ENCODE measurements at regions not wholly inside any gene's neighbourhood (a gene's known extent, or its start where the extent isn't known, plus 50 kb on each side); places are given as distances from the start of the nearest gene placed in this dataset.

DNA sequence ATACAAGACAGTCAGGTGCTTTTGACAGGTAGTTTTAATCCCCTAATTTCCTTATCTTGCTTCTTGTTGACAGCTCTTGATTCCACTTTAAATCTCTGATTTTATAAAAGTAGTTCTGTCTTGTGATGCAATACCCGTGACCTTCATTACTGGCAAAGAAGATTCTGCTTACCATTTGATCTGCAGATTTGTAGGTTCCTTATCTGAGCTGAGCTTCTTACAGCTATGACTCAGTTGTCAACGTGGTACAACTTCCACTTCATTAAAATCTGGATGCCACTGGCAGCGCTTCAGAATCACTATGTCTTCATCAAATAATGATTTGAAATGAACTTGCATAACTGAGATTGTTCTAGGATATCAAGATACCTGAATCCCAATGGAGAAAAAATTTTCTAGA lies 543.6 kb upstream of the B3GALT2 start:
- no peak for DNase-seq

GRCh38 chr1:193729429-193729828 lies 543.0 kb upstream of the B3GALT2 start:
- DNase-seq, result no peak

DNA sequence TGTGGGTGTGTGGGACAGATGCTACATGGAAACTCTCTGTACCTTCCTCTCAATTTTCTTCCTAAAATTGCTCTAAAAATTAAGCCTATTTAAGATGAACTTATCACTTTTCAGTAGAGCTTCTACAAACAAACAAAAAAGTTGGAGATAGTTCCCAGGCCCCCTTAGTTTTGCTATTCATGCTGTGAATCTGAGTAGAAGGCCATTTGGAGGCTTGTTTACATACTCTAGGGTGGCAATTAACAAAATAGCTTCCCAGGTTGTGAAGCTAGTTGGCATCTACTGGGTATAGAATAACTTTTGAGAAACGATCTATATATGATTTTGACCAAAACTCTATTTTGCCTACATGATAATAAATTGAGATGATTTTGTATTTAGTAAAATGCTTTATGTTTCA lies 541.4 kb upstream of the B3GALT2 start:
- peak; percentile 31 for DNase-seq

GRCh38 chr1:193726722-193727121 lies 540.3 kb upstream of the B3GALT2 start:
- no peak for DNase-seq

DNA sequence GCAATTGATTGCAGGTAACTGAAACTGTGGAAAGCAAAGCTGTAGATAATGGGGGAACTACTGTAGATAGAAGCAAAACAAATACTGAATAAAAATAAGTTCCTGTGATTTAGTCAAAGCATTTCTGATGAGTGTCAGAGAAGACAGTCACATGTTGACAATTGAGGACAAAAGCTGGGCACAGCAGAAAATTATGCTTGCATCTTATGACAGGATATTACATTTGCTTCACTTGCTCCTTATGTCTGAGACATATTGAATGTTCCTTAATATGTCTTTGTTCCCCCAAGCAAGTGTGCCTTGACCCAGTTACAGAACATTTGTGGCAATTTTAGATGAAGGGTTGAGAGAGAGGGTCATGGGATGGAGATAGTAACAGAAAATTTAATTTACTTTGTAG lies 526.0 kb upstream of the B3GALT2 start:
- no peak for DNase-seq

DNA sequence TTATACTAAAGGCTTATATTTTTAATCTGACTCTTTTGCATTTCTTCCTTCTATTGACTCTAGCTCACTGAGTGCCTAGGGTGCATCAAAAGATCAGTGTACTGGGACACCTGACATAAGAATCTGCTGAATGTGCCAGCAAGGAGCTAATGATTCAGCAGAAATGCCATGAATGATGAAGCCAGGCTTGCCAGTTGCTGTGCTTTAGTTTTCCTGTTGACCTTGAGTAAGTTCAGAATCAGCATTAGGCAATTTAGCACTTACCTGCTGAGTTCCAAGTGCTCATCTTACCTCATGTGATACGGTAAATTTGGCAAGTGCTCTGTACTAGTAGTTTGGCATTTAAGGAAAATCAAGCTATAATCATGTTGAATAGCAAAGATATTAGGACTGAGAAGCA lies 523.2 kb upstream of the B3GALT2 start:
- DNase-seq, result no peak

- no peak for DNase-seq
Measured at GRCh38 chr1:193707271-193708021, 521.0 kb upstream of the B3GALT2 start.

GRCh38 chr1:193706766-193707165 lies 520.4 kb upstream of the B3GALT2 start:
- DNase-seq, result no peak

- DNase-seq, result no peak
Measured at GRCh38 chr1:193705554-193705981, 519.2 kb upstream of the B3GALT2 start.

DNA sequence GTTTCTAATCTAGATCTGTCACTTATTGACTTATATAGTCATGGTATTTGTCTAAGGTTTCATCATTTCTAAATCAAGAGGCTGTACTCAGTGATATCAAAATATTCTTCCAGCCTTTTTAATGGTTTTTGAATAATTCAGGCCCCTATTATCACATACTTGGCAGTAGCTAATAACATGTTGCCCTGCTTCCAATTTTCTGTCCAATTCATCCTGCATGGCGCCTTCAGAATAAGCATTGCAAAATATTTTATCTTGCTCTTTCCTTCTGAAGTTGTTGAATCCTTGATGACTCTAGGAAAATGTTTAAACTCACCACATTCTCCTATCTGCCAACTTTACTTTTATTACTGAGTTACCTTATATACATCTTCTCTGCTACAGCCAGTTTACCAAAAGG lies 517.2 kb upstream of the B3GALT2 start:
- DNase-seq, result no peak

GRCh38 chr1:193703121-193703520 lies 516.7 kb upstream of the B3GALT2 start:
- DNase-seq, result no peak

DNA sequence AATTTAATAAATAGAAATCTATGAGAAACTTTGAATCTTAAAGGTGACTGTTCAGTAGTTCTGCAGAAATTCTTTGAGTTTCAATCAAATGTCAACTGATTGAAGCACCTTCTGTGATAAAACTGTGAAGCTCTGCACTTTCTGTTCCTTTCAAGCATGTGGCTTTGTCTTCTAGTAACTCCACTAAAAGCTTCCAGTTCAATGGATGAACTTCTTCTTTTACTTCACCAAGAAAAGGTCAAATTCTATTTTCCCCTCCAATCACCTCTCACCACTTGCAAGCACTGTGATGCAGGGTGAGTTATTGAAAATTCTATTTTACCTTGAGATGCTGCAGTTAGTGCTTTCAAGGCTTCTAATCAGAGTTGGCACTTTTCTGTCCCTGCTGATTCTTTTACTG lies 515.3 kb upstream of the B3GALT2 start:
- DNase-seq, result no peak

DNA sequence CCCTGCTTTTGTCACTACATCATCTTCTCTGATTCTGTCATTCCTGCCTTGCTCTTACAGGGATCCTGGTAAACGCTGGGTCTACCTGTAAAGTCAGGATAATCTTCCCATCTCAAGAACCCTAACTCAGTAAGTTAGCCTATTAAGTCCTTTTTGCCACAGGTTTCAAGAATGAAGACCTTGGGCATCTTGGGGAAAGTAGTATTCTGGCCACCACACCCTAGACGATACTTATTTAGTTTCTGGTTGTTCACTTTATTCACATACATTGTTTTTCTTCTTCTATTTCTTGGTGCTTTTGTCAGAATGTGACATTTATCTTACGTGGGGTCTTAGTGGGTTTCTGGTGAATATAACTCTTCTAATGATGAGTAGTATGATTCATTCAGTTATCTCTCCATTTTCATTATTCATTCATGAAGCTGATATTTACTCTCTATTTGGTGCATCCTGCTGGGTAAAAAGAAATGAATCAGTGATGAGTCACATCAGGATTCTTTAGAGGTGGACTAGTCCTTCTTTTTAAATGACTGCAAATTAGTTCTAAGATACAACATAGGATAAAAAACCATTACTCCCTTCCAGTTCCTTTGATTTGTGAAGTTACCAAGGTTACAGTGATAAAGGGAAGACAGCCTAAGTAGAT lies 514.4 kb upstream of the B3GALT2 start:
- DNase-seq, result peak; percentile 17

DNA sequence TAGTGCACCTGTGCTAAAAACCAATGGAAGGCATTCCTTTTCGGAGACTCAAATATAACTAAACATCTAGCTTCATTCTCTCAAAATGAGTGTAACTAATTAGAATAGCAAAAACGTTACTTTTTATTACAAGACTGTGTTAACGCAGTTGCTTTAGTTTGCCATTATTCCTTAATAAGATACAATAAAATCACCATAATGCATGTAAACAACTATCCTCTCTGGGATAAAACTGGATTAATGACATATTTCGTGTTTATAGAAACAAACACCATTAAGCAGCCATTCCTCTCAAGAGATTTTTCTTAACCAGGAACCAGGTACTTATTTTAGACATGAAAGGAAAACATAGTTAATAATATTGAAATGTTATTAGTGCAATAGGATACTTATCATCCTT lies 512.8 kb upstream of the B3GALT2 start:
- no peak for DNase-seq

- DNase-seq, result no peak
Measured at GRCh38 chr1:193697776-193698175, 511.4 kb upstream of the B3GALT2 start.

GRCh38 chr1:193697115-193697762 lies 510.8 kb upstream of the B3GALT2 start:
- DNase-seq, result no peak

DNA sequence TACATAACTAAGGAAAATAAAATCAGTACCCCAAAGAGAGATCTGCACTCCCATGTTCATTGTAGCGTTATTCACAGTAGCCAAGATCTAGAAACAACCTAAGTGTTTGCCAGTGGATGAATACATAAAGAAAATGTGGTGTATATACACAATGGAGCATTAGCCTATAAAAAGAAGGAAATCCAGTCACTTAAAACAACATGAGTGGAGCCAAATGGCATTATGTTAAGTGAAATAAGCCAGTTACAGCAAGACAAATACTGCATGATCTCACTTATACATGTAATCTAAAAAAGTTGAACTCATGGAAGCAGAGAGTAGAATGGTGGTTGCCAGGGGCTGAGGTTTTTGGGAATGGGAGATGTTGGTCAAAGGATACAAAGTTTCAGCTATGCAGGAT lies 508.3 kb upstream of the B3GALT2 start:
- no peak for DNase-seq

GRCh38 chr1:193685986-193686385 lies 499.6 kb upstream of the B3GALT2 start:
- no peak for DNase-seq

DNA sequence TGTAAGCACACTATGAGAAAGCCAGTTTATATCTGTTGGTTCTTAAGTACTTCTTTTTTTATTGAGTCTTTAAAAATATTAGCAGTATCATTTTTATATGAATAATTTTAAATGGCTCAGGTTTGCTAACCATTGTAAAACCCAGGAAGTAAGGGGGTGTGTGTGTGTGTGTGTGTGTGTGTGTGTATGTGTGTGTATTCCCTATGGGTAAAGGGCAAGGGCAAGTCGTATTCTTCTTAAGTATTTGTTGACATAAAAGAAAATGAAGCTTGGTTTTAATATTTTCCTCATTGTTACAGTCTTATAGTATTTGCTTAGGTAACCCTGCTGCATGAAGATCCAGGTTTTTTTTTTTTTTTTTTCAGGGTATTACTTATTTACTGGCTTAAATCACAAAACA lies 495.0 kb upstream of the B3GALT2 start:
- no peak for DNase-seq

GRCh38 chr1:193680924-193681316 lies 494.5 kb upstream of the B3GALT2 start:
- no peak for DNase-seq

GRCh38 chr1:193680247-193680923 lies 494.0 kb upstream of the B3GALT2 start:
- DNase-seq, result no peak

DNA sequence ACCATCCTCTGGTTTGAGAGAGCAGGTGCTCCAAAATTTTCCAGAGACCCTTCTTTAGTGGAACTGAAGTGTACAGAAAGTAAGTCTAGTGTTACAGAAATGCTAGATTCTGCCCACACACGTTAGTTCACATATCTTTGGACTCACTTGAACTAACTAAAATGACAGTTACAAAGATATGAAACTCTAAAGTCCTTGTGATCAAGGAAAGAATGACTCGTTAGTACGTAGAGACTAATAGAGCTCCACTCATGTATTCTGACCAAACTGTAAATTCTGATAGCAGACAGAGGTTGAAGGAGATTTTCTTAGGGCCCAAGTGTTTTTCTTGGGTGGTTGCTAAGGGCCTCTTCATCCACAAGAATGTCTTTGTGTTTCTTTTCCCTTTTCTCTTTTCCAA lies 491.5 kb upstream of the B3GALT2 start:
- DNase-seq, result no peak

DNA sequence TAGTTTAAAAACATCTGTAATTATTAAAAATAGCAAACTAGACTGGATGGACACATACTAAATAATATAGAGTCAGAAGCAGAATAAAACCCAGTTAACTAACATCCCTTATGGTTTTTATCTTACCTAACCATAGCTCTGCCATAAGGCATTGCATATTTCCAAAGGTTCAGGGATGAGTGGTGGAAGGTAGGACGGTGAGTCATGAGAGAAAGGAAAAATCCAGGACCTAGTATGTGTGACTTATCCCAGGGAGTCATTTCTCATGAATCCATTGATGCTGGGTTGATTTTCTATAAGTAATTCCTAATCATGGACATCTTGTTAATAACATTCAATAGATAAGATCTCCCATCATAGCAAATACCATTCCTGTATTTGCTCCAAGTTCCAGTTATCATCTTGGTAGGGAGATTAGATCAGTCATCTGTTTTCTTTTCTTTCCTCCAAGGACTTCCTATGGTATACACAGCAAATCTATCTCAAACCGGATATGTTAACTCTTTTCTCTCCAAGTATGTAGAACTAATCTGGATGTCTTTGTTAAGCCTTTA lies 490.7 kb upstream of the B3GALT2 start:
- DNase-seq, result no peak

Data from NCI-H146 (cell line).